ENCODE measurements at regions not wholly inside any gene's neighbourhood (a gene's known extent, or its start where the extent isn't known, plus 50 kb on each side); places are given as distances from the start of the nearest gene placed in this dataset.
"Not testable (repeated sequence)": the region's sequence is repeated elsewhere in the genome, so short reads cannot be mapped to it uniquely, and the experiment has no call there.

DNA sequence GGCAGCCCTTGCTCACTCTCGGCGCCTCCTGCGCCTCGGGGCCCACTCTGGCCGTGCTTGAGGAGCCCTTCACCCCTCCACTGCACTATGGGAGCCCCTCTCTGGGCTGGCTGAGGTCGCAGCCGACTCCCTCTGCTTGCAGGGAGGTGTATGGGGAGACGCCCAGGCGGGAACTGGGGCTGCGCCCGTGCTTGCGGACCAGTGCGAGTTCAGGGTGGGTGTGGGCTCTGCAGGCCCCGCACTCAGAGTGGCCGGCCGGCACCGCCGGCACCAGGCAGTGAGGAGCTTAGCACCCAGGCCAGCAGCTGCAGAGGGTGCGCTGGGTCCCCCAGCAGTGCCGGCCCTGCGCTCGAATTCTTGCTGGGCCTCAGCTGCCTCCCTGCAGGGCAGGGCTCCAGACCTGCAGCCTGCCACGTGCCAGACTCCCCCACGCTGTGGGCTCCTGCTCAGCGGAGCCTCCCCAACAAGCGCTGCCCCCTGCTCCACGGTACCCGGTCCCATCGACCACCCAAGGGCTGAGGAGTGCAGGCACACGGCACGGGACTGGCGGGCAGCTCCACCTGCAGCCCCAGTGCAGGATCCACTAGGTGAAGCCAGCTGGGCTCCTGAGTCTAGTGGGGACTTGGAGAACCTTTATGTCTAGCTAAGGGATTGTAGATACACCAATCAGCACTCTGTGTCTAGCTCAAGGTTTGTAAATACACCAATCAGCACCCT is 54.0 kb upstream of the WWC2 start:
- H3K4me3 ChIP-seq (ENCODE audit: low read depth, low read length); in situ Hi-C loops (cut with HindIII; ENCODE audit: low sequenced_read_pairs); DNase-seq (ENCODE audit: low read depth): not testable (repeated sequence)

DNA sequence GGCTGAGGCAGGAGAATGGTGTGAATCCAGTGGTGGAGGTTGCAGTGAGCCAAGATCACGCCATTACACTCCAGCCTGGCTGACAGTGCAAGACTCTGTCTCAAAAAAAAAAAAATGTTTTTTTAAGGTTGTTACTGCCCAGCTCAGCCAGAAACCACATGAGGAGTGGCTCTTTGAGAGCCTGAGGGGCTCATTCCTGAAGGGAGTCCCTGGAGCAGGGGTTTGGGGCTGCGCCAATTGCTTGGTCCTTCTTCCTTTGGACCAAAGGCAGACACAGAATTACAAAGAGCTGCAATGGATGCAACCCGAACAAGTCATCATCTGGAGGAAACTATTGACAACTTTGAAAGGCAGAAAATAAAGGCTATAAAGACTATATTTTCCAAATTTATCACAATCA is 60.6 kb upstream of the WWC2 start:
- DNase-seq (ENCODE audit: low read depth) = no peak
- in situ Hi-C loops (cut with HindIII; ENCODE audit: low sequenced_read_pairs) = no loop called here
- no peak overlapping the region for H3K4me3 ChIP-seq (ENCODE audit: low read depth, low read length)
- TF ChIP-seq, protein P1, sequence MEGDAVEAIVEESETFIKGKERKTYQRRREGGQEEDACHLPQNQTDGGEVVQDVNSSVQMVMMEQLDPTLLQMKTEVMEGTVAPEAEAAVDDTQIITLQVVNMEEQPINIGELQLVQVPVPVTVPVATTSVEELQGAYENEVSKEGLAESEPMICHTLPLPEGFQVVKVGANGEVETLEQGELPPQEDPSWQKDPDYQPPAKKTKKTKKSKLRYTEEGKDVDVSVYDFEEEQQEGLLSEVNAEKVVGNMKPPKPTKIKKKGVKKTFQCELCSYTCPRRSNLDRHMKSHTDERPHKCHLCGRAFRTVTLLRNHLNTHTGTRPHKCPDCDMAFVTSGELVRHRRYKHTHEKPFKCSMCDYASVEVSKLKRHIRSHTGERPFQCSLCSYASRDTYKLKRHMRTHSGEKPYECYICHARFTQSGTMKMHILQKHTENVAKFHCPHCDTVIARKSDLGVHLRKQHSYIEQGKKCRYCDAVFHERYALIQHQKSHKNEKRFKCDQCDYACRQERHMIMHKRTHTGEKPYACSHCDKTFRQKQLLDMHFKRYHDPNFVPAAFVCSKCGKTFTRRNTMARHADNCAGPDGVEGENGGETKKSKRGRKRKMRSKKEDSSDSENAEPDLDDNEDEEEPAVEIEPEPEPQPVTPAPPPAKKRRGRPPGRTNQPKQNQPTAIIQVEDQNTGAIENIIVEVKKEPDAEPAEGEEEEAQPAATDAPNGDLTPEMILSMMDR (IDR thresholded peaks at IDR 0.05; ENCODE audit: low read depth, low read length, missing control alignments) = no peak

DNA sequence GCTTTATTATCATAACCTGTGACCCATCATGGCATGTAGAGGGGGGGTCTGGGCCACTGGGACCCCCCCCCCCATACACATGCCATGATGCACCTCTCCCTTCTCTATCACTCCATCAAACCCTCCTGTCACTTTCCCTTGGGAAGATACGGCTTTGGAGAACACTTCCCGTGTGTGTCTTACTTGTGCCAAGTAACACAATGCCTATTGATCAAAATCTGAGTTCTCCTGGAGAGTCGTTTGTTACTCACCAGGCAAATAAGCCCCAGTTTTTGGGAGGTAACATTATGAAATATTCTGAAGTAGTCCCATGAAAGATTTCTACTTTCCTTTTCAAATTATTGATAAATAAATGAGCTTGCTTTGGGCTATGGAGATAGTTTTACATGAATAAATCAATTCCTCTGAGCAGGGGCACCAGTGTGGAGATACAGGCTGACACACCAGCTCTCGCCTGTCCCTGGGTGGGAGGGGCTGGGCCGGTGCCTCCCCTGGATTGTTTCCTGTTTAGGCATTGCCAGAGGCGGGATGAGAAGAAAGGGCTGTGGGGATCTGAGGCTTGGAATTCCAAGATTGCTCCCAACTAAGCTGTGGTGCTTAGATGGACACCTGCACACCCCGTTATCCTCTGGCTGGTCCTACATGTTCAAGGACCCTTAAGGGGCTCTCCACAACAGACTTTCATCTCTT is 63.2 kb upstream of the WWC2 start:
- in situ Hi-C loops (cut with HindIII; ENCODE audit: low sequenced_read_pairs) = no loop called here
- no peak for DNase-seq (ENCODE audit: low read depth)
- TF ChIP-seq, protein P1 (IDR thresholded peaks at IDR 0.05; ENCODE audit: low read depth, low read length, missing control alignments) = no peak
- no peak overlapping the region for H3K4me3 ChIP-seq (ENCODE audit: low read depth, low read length)

DNA sequence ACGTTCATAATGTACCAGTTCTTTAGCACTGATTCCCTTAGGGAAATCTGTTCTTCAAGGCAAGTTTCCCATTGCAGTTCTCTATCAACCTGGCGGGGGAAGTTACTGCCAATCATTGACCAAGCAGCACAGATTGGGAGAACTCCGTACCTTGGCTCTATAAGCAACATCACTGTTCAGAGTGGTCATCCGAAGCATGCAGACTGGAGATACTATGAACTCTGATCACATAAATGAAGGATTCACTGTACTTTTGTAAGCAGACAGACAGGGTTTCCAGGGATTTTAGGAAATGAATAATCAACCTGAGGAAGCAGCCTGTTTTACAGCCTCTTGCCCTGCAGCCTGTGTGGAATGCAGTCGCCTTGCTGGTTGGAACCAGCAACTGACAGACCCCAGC is 63.8 kb upstream of the WWC2 start:
- H3K4me3 ChIP-seq (ENCODE audit: low read depth, low read length) = no peak overlapping the region
- DNase-seq (ENCODE audit: low read depth) = no peak
- TF ChIP-seq, protein P1 (IDR thresholded peaks at IDR 0.05; ENCODE audit: low read depth, low read length, missing control alignments) = no peak
- in situ Hi-C loops (cut with HindIII; ENCODE audit: low sequenced_read_pairs) = no loop called here

DNA sequence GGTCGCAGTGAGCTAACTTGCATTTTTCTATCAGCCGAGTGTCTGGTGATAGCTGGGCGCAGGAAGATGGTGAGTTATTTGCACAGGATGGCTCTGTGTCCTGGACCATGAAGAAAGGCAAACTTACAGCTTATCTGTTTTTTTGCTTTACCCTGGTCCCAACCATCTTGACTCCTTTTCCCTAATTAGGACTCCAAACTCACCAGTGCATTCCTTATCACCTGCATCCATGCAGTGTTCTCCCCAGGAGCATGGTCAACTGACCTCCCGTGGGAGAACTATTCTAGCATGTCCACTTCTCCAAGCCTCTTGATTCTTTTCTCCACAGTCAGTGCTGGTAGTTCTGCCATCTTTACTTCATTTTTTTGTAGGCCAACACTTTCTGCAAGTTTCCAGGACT is 68.2 kb upstream of the WWC2 start:
- DNase-seq (ENCODE audit: low read depth) = no peak
- H3K4me3 ChIP-seq (ENCODE audit: low read depth, low read length) = no peak overlapping the region
- TF ChIP-seq, protein P1 (IDR thresholded peaks at IDR 0.05; ENCODE audit: low read depth, low read length, missing control alignments) = no peak
- in situ Hi-C loops (cut with HindIII; ENCODE audit: low sequenced_read_pairs) = no loop called here

DNA sequence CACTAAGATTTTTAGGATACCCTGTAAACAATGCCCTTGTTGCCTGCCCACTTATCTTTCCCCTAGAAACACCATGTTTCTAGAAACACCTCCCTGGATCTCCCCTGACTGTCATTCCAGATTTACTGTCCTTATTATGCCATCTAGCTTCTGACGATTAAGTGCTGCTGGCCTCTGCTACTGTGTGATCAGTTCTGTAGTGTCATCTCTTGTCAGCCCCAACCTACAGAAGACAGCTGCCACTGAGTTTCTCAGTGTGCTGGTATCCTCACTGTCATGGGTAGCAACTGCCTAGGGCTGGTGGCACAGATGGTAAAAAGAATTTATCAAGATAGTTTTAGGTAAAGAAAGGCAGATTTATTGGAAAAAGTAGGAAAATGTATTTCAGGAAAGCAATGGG is 68.7 kb upstream of the WWC2 start:
- DNase-seq (ENCODE audit: low read depth) = no peak
- in situ Hi-C loops (cut with HindIII; ENCODE audit: low sequenced_read_pairs) = no loop called here
- TF ChIP-seq, protein P1 (IDR thresholded peaks at IDR 0.05; ENCODE audit: low read depth, low read length, missing control alignments) = no peak
- H3K4me3 ChIP-seq (ENCODE audit: low read depth, low read length) = no peak overlapping the region

DNA sequence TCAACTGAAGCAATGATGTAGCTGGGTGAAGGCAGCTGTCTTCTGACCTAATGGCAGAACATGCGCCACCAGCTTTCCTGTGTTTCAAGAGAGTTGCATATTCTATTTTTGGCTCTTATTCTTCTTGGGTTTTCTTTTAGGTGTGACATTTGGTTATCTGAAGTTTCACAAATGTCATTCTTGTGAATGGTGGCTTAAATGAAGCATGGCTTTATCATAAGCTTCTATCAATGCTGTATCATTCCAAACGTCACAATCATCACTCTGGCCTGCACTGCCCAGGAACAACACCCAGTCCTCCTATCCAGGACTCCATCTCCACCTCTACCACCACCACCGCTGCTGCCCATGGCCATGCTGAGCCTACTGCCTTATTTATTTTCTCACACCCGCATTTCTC is 69.7 kb upstream of the WWC2 start:
- in situ Hi-C loops (cut with HindIII; ENCODE audit: low sequenced_read_pairs) = no loop called here
- no peak overlapping the region for H3K4me3 ChIP-seq (ENCODE audit: low read depth, low read length)
- DNase-seq (ENCODE audit: low read depth) = no peak
- TF ChIP-seq, protein P1 (IDR thresholded peaks at IDR 0.05; ENCODE audit: low read depth, low read length, missing control alignments) = no peak

All from astrocyte of the cerebellum (primary cell).